ENCODE measurements at regions not wholly inside any gene's neighbourhood (a gene's known extent, or its start where the extent isn't known, plus 50 kb on each side); places are given as distances from the start of the nearest gene placed in this dataset.

DNA sequence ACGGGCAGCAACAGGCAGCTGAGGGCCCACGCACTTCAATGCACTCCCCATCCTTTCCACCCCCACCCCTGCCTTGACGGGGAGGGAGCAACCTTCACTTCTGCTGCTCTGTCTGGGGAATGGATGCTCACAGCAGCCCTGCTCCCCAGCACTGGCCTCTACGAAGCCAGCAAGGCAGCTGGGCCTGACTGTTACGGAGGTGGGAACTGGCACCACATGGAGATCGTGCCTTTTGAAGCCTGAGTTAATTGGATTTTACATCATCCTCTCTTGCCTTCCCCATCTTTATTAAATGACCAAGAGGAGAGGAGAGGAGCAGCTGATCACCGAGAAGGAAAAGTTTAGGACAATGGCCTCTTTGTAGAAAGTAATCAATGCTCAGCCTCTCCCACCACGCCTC, 187.0 kb upstream of the RPL38 start:
- Histone ChIP-seq H3K4me2 (ENCODE audit: low read depth, low read length) (no peak overlapping the region), H2AFZ (ENCODE audit: low read length) (no peak overlapping the region), H3K9ac (ENCODE audit: low read length) (no peak overlapping the region), H3K27ac (ENCODE audit: low read length) (no peak overlapping the region), H3K79me2 (ENCODE audit: low read length) (no peaks in the 10 kb centered on the region), H3K27me3 (replicated peaks; ENCODE audit: insufficient read depth, low read length) (peaks cover 69% of the 10 kb centered on the region), H3F3A (ENCODE audit: insufficient read depth, low read length) (no peaks in the 10 kb centered on the region), H3K9me3 (replicated peaks; ENCODE audit: insufficient read depth, low read length) (no peaks in the 10 kb centered on the region), H3K4me1 (ENCODE audit: low read length) (no peaks in the 10 kb centered on the region), H4K20me1 (ENCODE audit: insufficient read depth, low read length) (no peaks in the 10 kb centered on the region), H3K4me3 (ENCODE audit: low read length) (no peak overlapping the region), H3K9me2 (replicated peaks; ENCODE audit: insufficient read depth, low read length) (no peaks in the 10 kb centered on the region), H3K36me3 (replicated peaks; ENCODE audit: insufficient read depth, low read length) (no peaks in the 10 kb centered on the region)
- TF ChIP-seq EZH2 (optimal IDR thresholded peaks at IDR 0.05; ENCODE audit: low read depth, low read length): no peak
- no peak for DNase-seq

GRCh38 chr17:74017466-74017865, 186.0 kb upstream of the RPL38 start:
- no peaks in the 10 kb centered on the region for H3K4me1 ChIP-seq (ENCODE audit: low read length)
- no peak for TF ChIP-seq EZH2phosphoT487 (IDR thresholded peaks at IDR 0.05; ENCODE audit: low read length)
- TF ChIP-seq CTCF (IDR thresholded peaks at IDR 0.05; ENCODE audit: low read length): no peak
- no peaks in the 10 kb centered on the region for H3K36me3 ChIP-seq (replicated peaks; ENCODE audit: insufficient read depth, low read length)
- no peaks in the 10 kb centered on the region for H3F3A ChIP-seq (ENCODE audit: insufficient read depth, low read length)
- H3K79me2 ChIP-seq (ENCODE audit: low read length): no peaks in the 10 kb centered on the region
- no peak overlapping the region for H2AFZ ChIP-seq (ENCODE audit: low read length)
- no peak overlapping the region for H3K27ac ChIP-seq (ENCODE audit: low read length)
- H3K4me2 ChIP-seq (ENCODE audit: low read depth, low read length): no peak overlapping the region
- peaks cover 60% of the 10 kb centered on the region for H3K27me3 ChIP-seq (replicated peaks; ENCODE audit: insufficient read depth, low read length)
- H4K20me1 ChIP-seq (ENCODE audit: insufficient read depth, low read length): no peaks in the 10 kb centered on the region
- DNase-seq: no peak
- H3K9me3 ChIP-seq (replicated peaks; ENCODE audit: insufficient read depth, low read length): no peaks in the 10 kb centered on the region
- H3K4me3 ChIP-seq (ENCODE audit: low read length): no peak overlapping the region
- no peaks in the 10 kb centered on the region for H3K9me2 ChIP-seq (replicated peaks; ENCODE audit: insufficient read depth, low read length)
- H3K9ac ChIP-seq (ENCODE audit: low read length): no peak overlapping the region

- H3K4me1 ChIP-seq (ENCODE audit: low read length): no peaks in the 10 kb centered on the region
- no peak overlapping the region for H3K4me3 ChIP-seq (ENCODE audit: low read length)
- no peak overlapping the region for H2AFZ ChIP-seq (ENCODE audit: low read length)
- H3K27me3 ChIP-seq (replicated peaks; ENCODE audit: insufficient read depth, low read length): peaks cover 63% of the 10 kb centered on the region
- no peak overlapping the region for H3K27ac ChIP-seq (ENCODE audit: low read length)
- no peak overlapping the region for H3K9ac ChIP-seq (ENCODE audit: low read length)
- H3K36me3 ChIP-seq (replicated peaks; ENCODE audit: insufficient read depth, low read length): no peaks in the 10 kb centered on the region
- no peaks in the 10 kb centered on the region for H4K20me1 ChIP-seq (ENCODE audit: insufficient read depth, low read length)
- no peak for TF ChIP-seq CTCF (IDR thresholded peaks at IDR 0.05; ENCODE audit: low read length)
- TF ChIP-seq EZH2phosphoT487 (IDR thresholded peaks at IDR 0.05; ENCODE audit: low read length): no peak
- TF ChIP-seq EZH2 (optimal IDR thresholded peaks at IDR 0.05; ENCODE audit: low read depth, low read length): no peak
- H3K79me2 ChIP-seq (ENCODE audit: low read length): no peaks in the 10 kb centered on the region
- DNase-seq: no peak
- no peak overlapping the region for H3K4me2 ChIP-seq (ENCODE audit: low read depth, low read length)
- no peaks in the 10 kb centered on the region for H3F3A ChIP-seq (ENCODE audit: insufficient read depth, low read length)
- no peaks in the 10 kb centered on the region for H3K9me2 ChIP-seq (replicated peaks; ENCODE audit: insufficient read depth, low read length)
- H3K9me3 ChIP-seq (replicated peaks; ENCODE audit: insufficient read depth, low read length): no peaks in the 10 kb centered on the region
These were observed 185.4 kb upstream of the RPL38 start for GRCh38 chr17:74018115-74018514.

- H3K4me2 ChIP-seq (ENCODE audit: low read depth, low read length): no peak overlapping the region
- no peaks in the 10 kb centered on the region for H3K36me3 ChIP-seq (replicated peaks; ENCODE audit: insufficient read depth, low read length)
- no peak overlapping the region for H3K4me3 ChIP-seq (ENCODE audit: low read length)
- no peaks in the 10 kb centered on the region for H3K9me2 ChIP-seq (replicated peaks; ENCODE audit: insufficient read depth, low read length)
- no peaks in the 10 kb centered on the region for H3K9me3 ChIP-seq (replicated peaks; ENCODE audit: insufficient read depth, low read length)
- H3K79me2 ChIP-seq (ENCODE audit: low read length): no peaks in the 10 kb centered on the region
- no peak for DNase-seq
- H3F3A ChIP-seq (ENCODE audit: insufficient read depth, low read length): no peaks in the 10 kb centered on the region
- no peak overlapping the region for H3K27ac ChIP-seq (ENCODE audit: low read length)
- H3K9ac ChIP-seq (ENCODE audit: low read length): no peak overlapping the region
- H3K4me1 ChIP-seq (ENCODE audit: low read length): no peaks in the 10 kb centered on the region
- no peaks in the 10 kb centered on the region for H4K20me1 ChIP-seq (ENCODE audit: insufficient read depth, low read length)
- H3K27me3 ChIP-seq (replicated peaks; ENCODE audit: insufficient read depth, low read length): peaks cover 59% of the 10 kb centered on the region
- H2AFZ ChIP-seq (ENCODE audit: low read length): no peak overlapping the region
- no peak for TF ChIP-seq CTCF (IDR thresholded peaks at IDR 0.05; ENCODE audit: low read length)
- TF ChIP-seq EZH2 (optimal IDR thresholded peaks at IDR 0.05; ENCODE audit: low read depth, low read length): no peak
- TF ChIP-seq EZH2phosphoT487 (IDR thresholded peaks at IDR 0.05; ENCODE audit: low read length): no peak
These were observed 184.2 kb upstream of the RPL38 start for GRCh38 chr17:74019271-74019670.

Data from MM.1S (cell line).